DOHH2 (cell line): ENCODE measurements at regions not wholly inside any gene's neighbourhood (a gene's known extent, or its start where the extent isn't known, plus 50 kb on each side); places are given as distances from the start of the nearest gene placed in this dataset.

Experiments
- H3F3A ChIP-seq: fragments of 200-600 bp; sonication (generic), shearing (Covaris generic); 2 replicates; pipeline ENCODE4 v1.6.0; 2016; ENCODE audit warnings: antibody characterized with exemption, mild to moderate bottlenecking; ENCODE audit not compliant: control insufficient read depth, insufficient read depth
- H3K27ac ChIP-seq: fragments of 200-600 bp; sonication (generic); 2 replicates; pipeline ENCODE4 v1.5.1; 2014; ENCODE audit warnings: low read depth, mild to moderate bottlenecking, low read length, moderate library complexity
- H3K27me3 ChIP-seq: fragments of 200-600 bp; sonication (generic); 2 replicates; pipeline ENCODE4 v1.6.1; 2014; ENCODE audit warnings: mild to moderate bottlenecking, low read length, mixed read lengths; ENCODE audit not compliant: control insufficient read depth
- H3K36me3 ChIP-seq: fragments of 200-600 bp; sonication (generic); 2 replicates; pipeline ENCODE4 v1.6.1; 2014; ENCODE audit warnings: mild to moderate bottlenecking, low read length, moderate library complexity, mixed read lengths; ENCODE audit not compliant: control insufficient read depth
- H3K4me1 ChIP-seq: fragments of 200-600 bp; sonication (generic); 2 replicates; pipeline ENCODE4 v1.6.1; 2014; ENCODE audit warnings: mild to moderate bottlenecking, low read length, mixed read lengths; ENCODE audit not compliant: control insufficient read depth
- H3K4me2 ChIP-seq: fragments of 200-600 bp; sonication (generic); 2 replicates; pipeline ENCODE4 v1.6.0; 2014; ENCODE audit warnings: mild to moderate bottlenecking, low read length, moderate library complexity
- H3K4me3 ChIP-seq: fragments of 200-600 bp; sonication (generic); 2 replicates; pipeline ENCODE4 v1.5.1; 2014; ENCODE audit warnings: mild to moderate bottlenecking, low read length, mixed read lengths
- H3K79me2 ChIP-seq: fragments of 200-600 bp; sonication (generic); 2 replicates; pipeline ENCODE4 v1.6.1; 2014; ENCODE audit warnings: mild to moderate bottlenecking, low read length, mixed read lengths; ENCODE audit not compliant: control insufficient read depth
- H3K9me2 ChIP-seq: fragments of 200-600 bp; sonication (generic); replicated peaks from 2 replicates; pipeline ENCODE4 v1.6.1; 2014; ENCODE audit warnings: mild to moderate bottlenecking, low read length, mixed read lengths; ENCODE audit not compliant: control insufficient read depth
- H3K9me3 ChIP-seq: fragments of 200-600 bp; sonication (generic); 2 replicates; pipeline ENCODE4 v1.6.1; 2014; ENCODE audit warnings: antibody characterized with exemption, low read length, mixed read lengths; ENCODE audit not compliant: control insufficient read depth, insufficient read depth
- H4K20me1 ChIP-seq: fragments of 200-600 bp; sonication (generic); 2 replicates; pipeline ENCODE4 v1.6.0; 2014; ENCODE audit warnings: low read depth, mild to moderate bottlenecking, antibody characterized with exemption, low read length, moderate library complexity; ENCODE audit not compliant: control insufficient read depth, insufficient read depth
- CTCF ChIP-seq: fragments of 200-600 bp; sonication (generic); IDR thresholded peaks from one replicate; pipeline ENCODE4 v1.5.1; 2014; ENCODE audit warnings: antibody characterized with exemption, mild to moderate bottlenecking, low read depth, low read length; ENCODE audit not compliant: poor library complexity, severe bottlenecking
- EZH2phosphoT487 ChIP-seq: fragments of 200-600 bp; sonication (generic); IDR thresholded peaks from 2 replicates; pipeline ENCODE4 v1.6.1; 2017; ENCODE audit warnings: borderline replicate concordance, mild to moderate bottlenecking, antibody characterized with exemption, low read length, moderate library complexity, mixed read lengths

GRCh38 chr15:87781959-87782625 lies 474.4 kb downstream of the NTRK3 start:
- H3K4me1 ChIP-seq: no peaks in the 10 kb centered on the region
- H3K9me3 ChIP-seq: peaks cover under 1% of the 10 kb centered on the region; the same call in 1 of the 2 replicates
- no peak overlapping the region for H3K4me3 ChIP-seq
- no peak overlapping the region for H3K27ac ChIP-seq
- H3K9me2 ChIP-seq: no peaks in the 10 kb centered on the region
- H4K20me1 ChIP-seq: no peaks in the 10 kb centered on the region
- TF ChIP-seq CTCF (no peak), EZH2phosphoT487 (no peak)
- H3K4me2 ChIP-seq: no peak overlapping the region
- no peaks in the 10 kb centered on the region for H3F3A ChIP-seq
- H3K27me3 ChIP-seq: no peaks in the 10 kb centered on the region
- H3K79me2 ChIP-seq: no peaks in the 10 kb centered on the region
- no peaks in the 10 kb centered on the region for H3K36me3 ChIP-seq

GRCh38 chr15:87779746-87780145 lies 476.8 kb downstream of the NTRK3 start:
- Histone ChIP-seq H3K4me1 (no peaks in the 10 kb centered on the region), H3K4me2 (no peak overlapping the region), H3K9me3 (peaks cover 2% of the 10 kb centered on the region; the same call in 1 of the 2 replicates), H3K4me3 (no peak overlapping the region), H3F3A (no peaks in the 10 kb centered on the region), H3K27ac (no peak overlapping the region), H3K36me3 (no peaks in the 10 kb centered on the region), H3K79me2 (no peaks in the 10 kb centered on the region), H3K27me3 (no peaks in the 10 kb centered on the region), H3K9me2 (no peaks in the 10 kb centered on the region), H4K20me1 (no peaks in the 10 kb centered on the region)
- TF ChIP-seq EZH2phosphoT487 (no peak), CTCF (no peak)

GRCh38 chr15:87778358-87778757 lies 478.2 kb downstream of the NTRK3 start:
- Histone ChIP-seq H3K79me2 (no peaks in the 10 kb centered on the region), H3K9me3 (peaks cover 2% of the 10 kb centered on the region; the same call in 1 of the 2 replicates), H3K9me2 (no peaks in the 10 kb centered on the region), H3F3A (no peaks in the 10 kb centered on the region), H3K27ac (no peak overlapping the region), H3K4me1 (no peaks in the 10 kb centered on the region), H3K4me2 (no peak overlapping the region), H3K4me3 (no peak overlapping the region), H4K20me1 (no peaks in the 10 kb centered on the region), H3K27me3 (no peaks in the 10 kb centered on the region), H3K36me3 (no peaks in the 10 kb centered on the region)
- no peak for TF ChIP-seq EZH2phosphoT487
- no peak for TF ChIP-seq CTCF
